Keratinocyte (primary cell): ENCODE measurements at regions not wholly inside any gene's neighbourhood (a gene's known extent, or its start where the extent isn't known, plus 50 kb on each side); places are given as distances from the start of the nearest gene placed in this dataset.

Experiments
- CTCF ChIP-seq, 3 experiments: IDR thresholded peaks in 1 of 3; conservative IDR thresholded peaks in 1 of 3; optimal IDR thresholded peaks in 1 of 3; 2 replicates in 2 of 3; 3 replicates in 1 of 3; pipeline versions ENCODE3 to v1.5.1; 2011; ENCODE audit warnings: low read length in 3 of 3, mild to moderate bottlenecking in 3 of 3, moderate library complexity in 2 of 3, control low read depth in 1 of 3, inconsistent platforms in 1 of 3; ENCODE audit not compliant: insufficient read depth in 2 of 3; ENCODE audit errors: extremely low read depth in 1 of 3
- EZH2 ChIP-seq: IDR thresholded peaks from one replicate; pipeline ENCODE4 v1.6.1; 2012; ENCODE audit warnings: inconsistent platforms, mild to moderate bottlenecking, low read length, moderate library complexity

GRCh38 chr2:22970991-22971390 lies 414.0 kb upstream of the KLHL29 start:
- TF ChIP-seq CTCF (optimal IDR thresholded peaks at IDR 0.05 in 1 of 3, IDR thresholded peaks at IDR 0.05 in 1 of 3, conservative IDR thresholded peaks at IDR 0.05 in 1 of 3; ENCODE audit: extremely low read depth in 1 of 3, insufficient read depth in 2 of 3, low read length in 3 of 3) = no peak
- TF ChIP-seq EZH2 = no peak
